NB4 (cell line): ENCODE measurements at regions not wholly inside any gene's neighbourhood (a gene's known extent, or its start where the extent isn't known, plus 50 kb on each side); places are given as distances from the start of the nearest gene placed in this dataset.

Experiments
- DNase-seq: peaks from one replicate; pipeline ENCODE4 v3.0.0; 2010; ENCODE audit warnings: low read depth
- H3K4me3 ChIP-seq: one replicate; pipeline ENCODE4 v1.5.1; 2011; ENCODE audit warnings: mild to moderate bottlenecking, low read depth, low read length, moderate library complexity
- MAX ChIP-seq: IDR thresholded peaks from 2 replicates; pipeline ENCODE4 v1.6.1; 2011; ENCODE audit warnings: low read depth, low read length
- MYC ChIP-seq: IDR thresholded peaks from 2 replicates; pipeline ENCODE4 v1.6.1; 2011; ENCODE audit warnings: low read depth, low read length
- POLR2A ChIP-seq: IDR thresholded peaks from 2 replicates; pipeline ENCODE4 v1.6.1; 2011; ENCODE audit warnings: mild to moderate bottlenecking; ENCODE audit not compliant: insufficient read length; ENCODE audit errors: extremely low read depth
- TF ChIP-seq, protein P1 (sequence below): IDR thresholded peaks from one replicate; pipeline ENCODE4 v1.5.1; 2012; ENCODE audit warnings: low read depth, low read length

DNA sequence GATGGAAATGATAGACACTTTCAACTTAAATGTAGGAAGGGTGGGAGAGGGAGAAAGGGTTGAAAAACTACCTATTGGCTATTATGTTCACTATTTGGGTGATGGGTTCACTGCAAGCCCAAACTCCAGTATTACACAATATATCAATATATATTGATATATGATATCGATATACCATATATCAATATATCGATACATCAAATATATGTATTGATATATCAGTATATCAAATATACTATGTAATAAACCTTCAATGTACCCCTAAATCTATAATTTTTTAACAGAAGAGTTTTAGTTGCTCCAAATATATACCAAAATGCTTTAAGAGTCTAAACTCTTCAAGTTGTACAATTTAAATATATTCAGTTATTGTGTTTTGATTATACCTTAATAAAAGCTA, 302.0 kb upstream of the RGMB start:
- DNase-seq, result no peak
- TF ChIP-seq POLR2A, result no peak
- no peak for TF ChIP-seq MAX
- TF ChIP-seq, protein P1, sequence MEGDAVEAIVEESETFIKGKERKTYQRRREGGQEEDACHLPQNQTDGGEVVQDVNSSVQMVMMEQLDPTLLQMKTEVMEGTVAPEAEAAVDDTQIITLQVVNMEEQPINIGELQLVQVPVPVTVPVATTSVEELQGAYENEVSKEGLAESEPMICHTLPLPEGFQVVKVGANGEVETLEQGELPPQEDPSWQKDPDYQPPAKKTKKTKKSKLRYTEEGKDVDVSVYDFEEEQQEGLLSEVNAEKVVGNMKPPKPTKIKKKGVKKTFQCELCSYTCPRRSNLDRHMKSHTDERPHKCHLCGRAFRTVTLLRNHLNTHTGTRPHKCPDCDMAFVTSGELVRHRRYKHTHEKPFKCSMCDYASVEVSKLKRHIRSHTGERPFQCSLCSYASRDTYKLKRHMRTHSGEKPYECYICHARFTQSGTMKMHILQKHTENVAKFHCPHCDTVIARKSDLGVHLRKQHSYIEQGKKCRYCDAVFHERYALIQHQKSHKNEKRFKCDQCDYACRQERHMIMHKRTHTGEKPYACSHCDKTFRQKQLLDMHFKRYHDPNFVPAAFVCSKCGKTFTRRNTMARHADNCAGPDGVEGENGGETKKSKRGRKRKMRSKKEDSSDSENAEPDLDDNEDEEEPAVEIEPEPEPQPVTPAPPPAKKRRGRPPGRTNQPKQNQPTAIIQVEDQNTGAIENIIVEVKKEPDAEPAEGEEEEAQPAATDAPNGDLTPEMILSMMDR, result no peak
- TF ChIP-seq MYC, result no peak
- no peak overlapping the region for H3K4me3 ChIP-seq

GRCh38 chr5:98474216-98474615, 299.2 kb upstream of the RGMB start:
- TF ChIP-seq, protein P1, result no peak
- TF ChIP-seq POLR2A, result no peak
- TF ChIP-seq MAX, result no peak
- TF ChIP-seq MYC, result no peak
- no peak for DNase-seq
- H3K4me3 ChIP-seq, result no peak overlapping the region

DNA sequence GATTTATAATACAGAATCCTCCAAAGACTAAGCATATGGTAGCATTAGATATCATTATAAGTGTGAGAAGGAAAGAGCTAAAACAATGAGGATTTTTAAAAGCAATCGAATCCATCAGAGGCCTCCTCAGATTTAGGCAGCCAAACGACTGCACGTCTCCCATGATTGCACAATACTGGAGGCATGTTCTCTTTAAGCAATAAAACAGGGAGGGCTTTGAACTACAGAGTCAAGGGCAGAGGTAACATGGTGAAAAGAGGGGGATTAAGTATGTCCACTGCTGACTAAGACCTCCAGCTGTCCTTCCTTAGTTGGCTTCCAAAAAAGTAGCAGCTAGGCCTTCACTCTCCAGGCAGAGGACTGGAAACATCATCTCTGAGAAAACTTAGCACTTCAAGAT, 298.7 kb upstream of the RGMB start:
- no peak for DNase-seq
- no peak overlapping the region for H3K4me3 ChIP-seq
- no peak for TF ChIP-seq MYC
- TF ChIP-seq MAX, result no peak
- no peak for TF ChIP-seq POLR2A
- TF ChIP-seq, protein P1, result no peak

DNA sequence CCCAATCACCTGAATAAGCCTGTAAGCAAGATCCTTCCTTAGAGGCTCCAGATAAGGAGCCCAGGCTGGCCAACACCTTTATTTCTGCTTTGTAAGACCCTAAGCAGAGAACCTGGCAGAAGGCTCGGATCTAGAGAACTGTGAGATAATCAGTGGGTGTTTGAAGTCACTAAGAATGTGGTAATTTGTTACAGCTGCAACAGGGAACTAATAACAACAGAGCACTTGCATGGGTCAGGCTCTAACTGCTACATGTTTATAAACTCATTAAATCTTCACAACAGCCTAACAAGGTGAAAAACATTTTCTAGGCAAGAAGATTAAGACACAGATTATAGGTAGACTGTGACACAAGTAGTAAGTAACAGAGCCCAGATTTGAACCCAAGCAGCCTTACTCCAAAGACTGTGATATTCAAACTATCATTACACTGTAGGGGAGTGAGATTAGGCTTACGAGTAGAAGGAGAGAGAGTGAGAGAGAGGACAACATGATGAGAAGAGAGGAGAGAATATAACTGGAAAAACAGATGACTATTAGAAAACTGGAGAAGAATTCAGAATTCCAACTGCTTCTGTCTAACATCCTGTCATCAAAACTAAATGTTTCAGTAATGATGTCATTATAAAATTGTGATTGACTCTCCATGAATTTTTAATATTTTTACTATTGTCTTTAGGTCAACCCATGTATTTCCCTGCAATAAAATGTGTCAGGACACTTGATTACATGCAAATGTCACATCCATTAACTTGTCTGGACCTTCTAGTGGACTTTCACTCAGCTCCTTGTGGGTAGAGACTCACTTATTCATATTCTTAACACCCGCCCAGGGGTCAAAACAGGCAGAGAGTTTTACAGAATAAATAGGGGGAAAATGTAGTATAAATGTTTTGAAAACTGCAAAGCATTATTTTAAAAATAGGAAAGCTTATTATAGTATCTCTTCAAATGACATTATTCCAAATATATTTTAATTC, 290.9 kb upstream of the RGMB start:
- no peak for TF ChIP-seq MYC
- TF ChIP-seq, protein P1, result no peak
- no peak for TF ChIP-seq POLR2A
- TF ChIP-seq MAX, result no peak
- no peak overlapping the region for H3K4me3 ChIP-seq
- no peak for DNase-seq

- no peak for DNase-seq
- H3K4me3 ChIP-seq, result no peak overlapping the region
- TF ChIP-seq POLR2A (no peak), MYC (no peak), MAX (no peak)
- TF ChIP-seq, protein P1, result no peak
Measured at GRCh38 chr5:98483301-98483685, 290.2 kb upstream of the RGMB start.
